C4-2B (cell line): ENCODE measurements at regions not wholly inside any gene's neighbourhood (a gene's known extent, or its start where the extent isn't known, plus 50 kb on each side); places are given as distances from the start of the nearest gene placed in this dataset.

Experiments
- CTCF ChIP-seq: fragments of 450-650 bp; conservative IDR thresholded peaks from 2 replicates; pipeline ENCODE4 v1.5.1; 2017; ENCODE audit warnings: mild to moderate bottlenecking
- ZFX ChIP-seq: fragments of 450-650 bp; IDR thresholded peaks from 2 replicates; pipeline ENCODE4 v1.6.1; 2017

GRCh38 chr6:168162366-168162765 is 83.4 kb upstream of the FRMD1 start:
- TF ChIP-seq CTCF (no peak), ZFX (no peak)
